Mesendoderm (in vitro differentiated cells): ENCODE measurements at regions not wholly inside any gene's neighbourhood (a gene's known extent, or its start where the extent isn't known, plus 50 kb on each side); places are given as distances from the start of the nearest gene placed in this dataset.

ENCODE experiments used
- DNase-seq: peaks from one replicate; pipeline ENCODE4 v3.0.0; 2013
- H2AK5ac ChIP-seq: 2 replicates; pipeline ENCODE4 v1.6.1; 2013; ENCODE audit warnings: low read length, inconsistent platforms
- H2BK120ac ChIP-seq: 2 replicates; pipeline ENCODE4 v1.6.1; 2013; ENCODE audit warnings: low read depth, mild to moderate bottlenecking, low read length, moderate library complexity, mixed read lengths
- H2BK15ac ChIP-seq: replicated peaks from 2 replicates; pipeline ENCODE4 v1.6.1; 2013; ENCODE audit warnings: low read depth, mild to moderate bottlenecking, moderate library complexity
- H2BK5ac ChIP-seq: 2 replicates; pipeline ENCODE4 v1.6.1; 2013; ENCODE audit warnings: low read length, inconsistent platforms
- H3K18ac ChIP-seq: 2 replicates; pipeline ENCODE4 v1.6.1; 2013; ENCODE audit warnings: mild to moderate bottlenecking, low read length, mixed read lengths
- H3K23ac ChIP-seq: one replicate; pipeline ENCODE4 v1.6.1; 2013; ENCODE audit warnings: low read length
- H3K27ac ChIP-seq: 2 replicates; pipeline ENCODE4 v1.5.1; 2013; ENCODE audit warnings: low read depth, mild to moderate bottlenecking, inconsistent platforms, low read length, moderate library complexity
- H3K27me3 ChIP-seq: 2 replicates; pipeline ENCODE4 v1.6.1; 2013; ENCODE audit warnings: low read length, control low read depth, mild to moderate bottlenecking, inconsistent platforms; ENCODE audit not compliant: insufficient read depth, poor library complexity
- H3K36me3 ChIP-seq: 2 replicates; pipeline ENCODE4 v1.6.1; 2013; ENCODE audit warnings: low read length, inconsistent platforms; ENCODE audit not compliant: control insufficient read depth, insufficient read depth
- H3K4ac ChIP-seq: one replicate; pipeline ENCODE4 v1.6.1; 2013; ENCODE audit warnings: low read depth, mild to moderate bottlenecking, low read length, moderate library complexity
- H3K4me1 ChIP-seq: 2 replicates; pipeline ENCODE4 v1.6.1; 2013; ENCODE audit warnings: low read depth, low read length, inconsistent platforms; ENCODE audit not compliant: control insufficient read depth
- H3K4me2 ChIP-seq: 2 replicates; pipeline ENCODE4 v1.6.1; 2013; ENCODE audit warnings: low read length
- H3K4me3 ChIP-seq: 2 replicates; pipeline ENCODE4 v1.5.1; 2013; ENCODE audit warnings: mild to moderate bottlenecking, low read length
- H3K56ac ChIP-seq: one replicate; pipeline ENCODE4 v1.6.1; 2013; ENCODE audit warnings: low read length
- H3K79me1 ChIP-seq: 2 replicates; pipeline ENCODE4 v1.6.1; 2013; ENCODE audit warnings: low read length, inconsistent platforms
- H3K79me2 ChIP-seq: 2 replicates; pipeline ENCODE4 v1.6.1; 2013; ENCODE audit warnings: mild to moderate bottlenecking, low read length; ENCODE audit not compliant: control insufficient read depth, insufficient read depth
- H3K9ac ChIP-seq: 2 replicates; pipeline ENCODE4 v1.6.1; 2013; ENCODE audit warnings: low read length, inconsistent platforms
- H4K5ac ChIP-seq: one replicate; pipeline ENCODE4 v1.6.1; 2013; ENCODE audit warnings: low read length
- H4K8ac ChIP-seq: one replicate; pipeline ENCODE4 v1.6.1; 2013; ENCODE audit warnings: low read depth, mild to moderate bottlenecking, control low read depth, low read length, moderate library complexity
- WGBS: extraction: QIAGEN DNeasy Blood & Tissue Kit; methylation state at CpG from one replicate; pipeline ENCODE4 v1.1.7; 2013; ENCODE audit warnings: low lambda C conversion rate, missing lambda C conversion rate; ENCODE audit not compliant: insufficient coverage; ENCODE audit errors: extremely low coverage; 5-methylcytosine and 5-hydroxymethylcytosine counted together

DNA sequence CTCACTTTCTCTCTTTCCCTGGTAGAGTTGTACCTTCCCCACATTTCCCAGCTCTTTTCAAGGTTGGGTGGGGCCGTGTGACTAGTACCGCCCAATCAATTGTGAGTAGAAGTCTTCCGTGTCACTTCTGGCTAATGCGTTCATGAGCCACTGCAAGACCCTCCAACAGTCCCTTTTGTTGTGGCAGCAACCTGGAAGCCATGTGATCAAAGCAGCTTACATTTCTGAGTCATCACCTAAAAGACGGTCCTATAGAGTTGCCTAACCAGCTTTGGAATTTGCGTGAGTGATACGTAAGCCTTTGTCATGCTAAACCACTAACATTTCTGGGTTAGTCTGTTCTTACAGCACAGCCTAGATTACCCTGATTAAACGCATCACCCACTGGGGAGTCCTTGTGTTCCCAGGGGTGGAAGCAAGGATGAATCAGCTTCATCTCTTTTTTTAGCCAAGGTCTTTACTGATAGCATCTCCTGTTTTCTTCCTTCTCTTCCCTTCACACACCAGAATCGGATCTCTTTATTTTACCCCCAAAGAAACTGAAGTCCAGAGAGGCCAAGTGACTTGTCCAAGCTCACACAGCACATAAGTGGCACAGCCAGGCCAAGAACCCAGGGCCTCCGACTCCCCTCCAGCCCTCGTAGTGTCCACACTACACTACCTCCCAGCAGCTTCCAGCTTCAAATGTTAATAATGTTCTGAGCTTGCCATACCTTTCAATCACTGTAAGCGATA, 366.3 kb upstream of the XYLT1 start:
- Histone ChIP-seq H3K4me2 (no peak overlapping the region), H3K27ac (no peak overlapping the region)

DNA sequence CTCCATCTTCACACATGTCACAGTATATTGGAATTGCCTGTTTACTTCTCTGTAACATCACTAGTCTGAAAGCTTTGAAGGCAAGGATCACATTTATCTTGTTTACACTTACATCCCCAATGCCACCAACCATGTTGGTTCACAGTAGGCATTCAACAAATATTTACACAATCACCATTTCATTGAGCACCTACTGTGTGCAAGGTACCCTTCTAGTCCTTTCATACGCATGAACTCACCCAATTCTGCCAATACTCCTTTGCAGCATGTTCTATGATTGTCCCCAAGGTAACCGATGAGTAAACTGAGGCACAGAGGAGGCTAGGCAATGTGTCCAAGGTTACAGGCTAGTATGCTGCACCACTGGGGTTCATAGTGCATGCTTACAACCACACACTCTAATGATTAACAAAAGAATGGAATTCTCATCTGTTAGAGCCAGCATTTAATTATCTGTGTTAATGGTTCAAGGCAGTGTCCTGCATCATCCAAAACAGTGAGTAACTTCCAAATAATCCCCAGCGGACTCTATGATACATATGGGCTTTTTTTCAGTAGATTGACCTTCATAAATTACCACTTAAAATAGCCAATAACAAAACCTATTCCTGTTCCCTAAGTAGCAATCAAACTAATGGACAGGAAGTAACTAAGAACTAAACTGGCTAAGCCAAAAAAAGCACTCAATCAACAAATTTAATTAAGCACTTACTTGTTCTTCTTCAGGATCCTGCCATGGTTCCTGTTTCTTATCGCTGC, 364.5 kb upstream of the XYLT1 start:
- no peak overlapping the region for H3K23ac ChIP-seq
- H3K27me3 ChIP-seq: no peaks in the 10 kb centered on the region
- H3K4me3 ChIP-seq: no peak overlapping the region
- H3K56ac ChIP-seq: no peak overlapping the region
- H3K4me2 ChIP-seq: no peak overlapping the region
- no peaks in the 10 kb centered on the region for H3K36me3 ChIP-seq
- no peak overlapping the region for H2BK5ac ChIP-seq
- no peak overlapping the region for H2BK15ac ChIP-seq
- peaks cover 3% of the 10 kb centered on the region for H3K4me1 ChIP-seq
- H2BK120ac ChIP-seq: no peak overlapping the region
- DNase-seq: no peak
- H3K9ac ChIP-seq: no peak overlapping the region
- H3K18ac ChIP-seq: no peak overlapping the region
- no peaks in the 10 kb centered on the region for H3K79me1 ChIP-seq
- H3K79me2 ChIP-seq: no peaks in the 10 kb centered on the region
- H4K8ac ChIP-seq: no peak overlapping the region
- WGBS: no CpG with 5 or more reads among the region's 4 CpGs
- H4K5ac ChIP-seq: no peak overlapping the region
- no peak overlapping the region for H2AK5ac ChIP-seq
- no peak overlapping the region for H3K4ac ChIP-seq
- H3K27ac ChIP-seq: no peak overlapping the region

More for the DNA sequence above, 366.3 kb upstream of the XYLT1 start:
- no peak overlapping the region for H3K18ac ChIP-seq
- H2BK120ac ChIP-seq: no peak overlapping the region
- no peaks in the 10 kb centered on the region for H3K27me3 ChIP-seq
- H3K79me1 ChIP-seq: no peaks in the 10 kb centered on the region
- peak; percentile 98 for DNase-seq
- no peaks in the 10 kb centered on the region for H3K36me3 ChIP-seq
- H3K23ac ChIP-seq: no peak overlapping the region
- WGBS: no CpG with 5 or more reads among the region's 12 CpGs
- no peaks in the 10 kb centered on the region for H3K79me2 ChIP-seq
- no peak overlapping the region for H3K4me3 ChIP-seq
- H3K4me1 ChIP-seq: peaks cover 3% of the 10 kb centered on the region
- no peak overlapping the region for H2BK5ac ChIP-seq
- H3K4ac ChIP-seq: no peak overlapping the region
- no peak overlapping the region for H4K5ac ChIP-seq
- no peak overlapping the region for H2BK15ac ChIP-seq
- no peak overlapping the region for H3K9ac ChIP-seq
- peak overlapping the region; percentile 22 for H3K56ac ChIP-seq
- no peak overlapping the region for H2AK5ac ChIP-seq
- no peak overlapping the region for H4K8ac ChIP-seq

DNA sequence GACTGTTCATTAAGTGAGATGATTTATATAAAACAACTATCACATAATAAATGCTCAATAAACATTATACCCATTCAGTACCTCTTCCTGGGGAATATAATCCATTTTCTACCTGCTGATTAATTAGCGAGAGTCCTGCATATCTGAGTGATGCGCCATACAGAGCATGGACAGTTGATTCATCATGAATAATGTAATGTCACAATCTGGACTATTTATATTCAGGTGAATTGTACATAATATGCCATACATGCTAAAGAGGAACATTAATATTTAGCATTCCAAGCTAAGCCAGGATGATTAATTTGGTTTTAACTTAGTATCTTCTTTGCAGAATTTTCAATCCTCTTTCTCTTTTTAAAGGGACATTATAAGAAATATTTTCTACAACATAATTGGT, 362.0 kb upstream of the XYLT1 start:
- Histone ChIP-seq H3K4me1 (peaks cover 3% of the 10 kb centered on the region), H2AK5ac (no peak overlapping the region), H3K36me3 (no peaks in the 10 kb centered on the region), H3K79me2 (no peaks in the 10 kb centered on the region), H3K23ac (no peak overlapping the region), H2BK120ac (no peak overlapping the region), H3K79me1 (no peaks in the 10 kb centered on the region), H3K4ac (no peak overlapping the region), H2BK15ac (no peak overlapping the region), H3K18ac (no peak overlapping the region), H4K8ac (no peak overlapping the region), H4K5ac (no peak overlapping the region), H2BK5ac (no peak overlapping the region), H3K4me2 (no peak overlapping the region), H3K9ac (no peak overlapping the region), H3K27ac (no peak overlapping the region), H3K4me3 (no peak overlapping the region), H3K27me3 (no peaks in the 10 kb centered on the region), H3K56ac (no peak overlapping the region)
- WGBS: no CpG with 5 or more reads among the region's 2 CpGs
- no peak for DNase-seq

DNA sequence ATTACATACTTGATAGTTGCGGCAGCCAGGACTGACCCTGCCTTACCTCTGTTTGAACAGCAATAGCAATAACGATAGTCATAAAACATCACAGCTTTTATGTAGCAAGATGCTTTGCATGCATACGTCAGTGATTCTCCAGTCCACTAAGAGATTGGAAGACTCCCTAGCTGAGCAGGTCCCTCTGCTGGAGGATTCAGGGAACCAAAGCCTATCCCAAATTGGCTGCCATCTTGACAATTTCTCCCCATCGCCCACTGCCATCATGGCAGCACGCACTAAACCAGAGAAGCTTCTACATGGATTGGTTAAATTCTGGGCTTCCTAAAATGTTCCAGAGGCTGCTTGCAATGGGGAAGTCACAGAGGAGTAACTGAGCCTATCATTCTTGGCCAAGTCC, 360.6 kb upstream of the XYLT1 start:
- Histone ChIP-seq H4K8ac (no peak overlapping the region), H3K79me1 (no peaks in the 10 kb centered on the region), H3K9ac (no peak overlapping the region), H3K4me1 (no peaks in the 10 kb centered on the region), H3K79me2 (no peaks in the 10 kb centered on the region), H3K27me3 (no peaks in the 10 kb centered on the region), H3K4me3 (no peak overlapping the region), H2BK15ac (no peak overlapping the region), H2BK120ac (no peak overlapping the region), H3K18ac (no peak overlapping the region), H3K23ac (no peak overlapping the region), H2BK5ac (no peak overlapping the region), H3K36me3 (no peaks in the 10 kb centered on the region), H2AK5ac (no peak overlapping the region), H3K56ac (no peak overlapping the region), H3K4ac (no peak overlapping the region), H3K27ac (no peak overlapping the region), H4K5ac (no peak overlapping the region), H3K4me2 (no peak overlapping the region)
- peak; percentile 42 for DNase-seq
- no CpG with 5 or more reads among the region's 5 CpGs for WGBS

DNA sequence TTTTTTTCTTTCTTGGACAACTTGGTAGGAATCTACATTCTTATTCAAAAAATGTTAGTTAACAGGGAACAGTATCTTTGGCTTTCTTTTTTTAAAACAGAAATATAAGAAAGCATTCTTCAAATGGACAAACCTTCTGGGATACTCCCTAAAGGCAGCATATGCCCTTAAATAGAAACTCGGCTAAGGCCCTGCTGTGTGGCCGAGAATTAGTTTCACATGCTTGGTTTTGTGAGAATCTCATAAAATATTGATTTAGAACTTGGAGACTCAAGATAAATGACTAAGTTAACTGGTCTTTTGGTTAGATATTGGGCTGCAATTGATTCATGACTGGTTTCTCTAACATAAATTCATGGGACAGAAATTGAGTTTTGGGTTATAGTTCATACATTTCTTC, 359.9 kb upstream of the XYLT1 start:
- no peak overlapping the region for H3K9ac ChIP-seq
- H2BK5ac ChIP-seq: no peak overlapping the region
- no peaks in the 10 kb centered on the region for H3K27me3 ChIP-seq
- no peak overlapping the region for H3K23ac ChIP-seq
- no peak overlapping the region for H3K18ac ChIP-seq
- no peak overlapping the region for H2AK5ac ChIP-seq
- no peaks in the 10 kb centered on the region for H3K79me1 ChIP-seq
- no peaks in the 10 kb centered on the region for H3K79me2 ChIP-seq
- no peak overlapping the region for H3K27ac ChIP-seq
- no peak overlapping the region for H3K4me2 ChIP-seq
- no peak for DNase-seq
- no peaks in the 10 kb centered on the region for H3K36me3 ChIP-seq
- H2BK120ac ChIP-seq: no peak overlapping the region
- no peak overlapping the region for H3K4ac ChIP-seq
- H3K56ac ChIP-seq: no peak overlapping the region
- no peak overlapping the region for H2BK15ac ChIP-seq
- H4K8ac ChIP-seq: no peak overlapping the region
- no peak overlapping the region for H3K4me3 ChIP-seq
- no CpG with 5 or more reads among the region's 2 CpGs for WGBS
- H3K4me1 ChIP-seq: no peaks in the 10 kb centered on the region
- no peak overlapping the region for H4K5ac ChIP-seq
